WTC11 (cell line): ENCODE measurements at regions not wholly inside any gene's neighbourhood (a gene's known extent, or its start where the extent isn't known, plus 50 kb on each side); places are given as distances from the start of the nearest gene placed in this dataset.

Source experiments
- ATAC-seq: fragments of 200-7000 bp; cut with Tn5 transposase; 2 replicates; pipeline ENCODE4 v1.10.0; 2021; ENCODE audit warnings: mild to moderate bottlenecking, moderate library complexity
- CTCF ChIA-PET: fragments of 300-600 bp; sonication (Branson Sonifier 250); formaldehyde crosslinking; loops from one replicate; lab custom pipeline; 2021; ENCODE audit warnings: antibody characterized with exemption; lab: Charles Lee
- POLR2A ChIA-PET: fragments of 350-600 bp; sonication (Branson Sonifier 250); formaldehyde crosslinking; loops from one replicate; lab custom pipeline; 2021; ENCODE audit warnings: antibody characterized with exemption; lab: Charles Lee
- DNase-seq: peaks from one replicate; pipeline ENCODE4 v3.0.0; 2021; ENCODE audit warnings: low spot score
- H3K27ac Mint-ChIP-seq: 2 replicates; pipeline ENCODE4 v1.8.0; 2021; ENCODE audit warnings: mixed read lengths
- H3K27me3 Mint-ChIP-seq: 2 replicates; pipeline ENCODE4 v1.8.0; 2021; ENCODE audit warnings: low read depth, mild to moderate bottlenecking, moderate library complexity, mixed read lengths
- H3K36me3 Mint-ChIP-seq: 2 replicates; pipeline ENCODE4 v1.8.0; 2021; ENCODE audit warnings: mixed read lengths
- H3K4me1 Mint-ChIP-seq: 2 replicates; pipeline ENCODE4 v1.8.0; 2022; ENCODE audit warnings: mixed read lengths
- H3K4me3 Mint-ChIP-seq: 2 replicates; pipeline ENCODE4 v1.8.0; 2021; ENCODE audit warnings: mild to moderate bottlenecking, moderate library complexity, mixed read lengths
- H3K9me3 Mint-ChIP-seq: 2 replicates; pipeline ENCODE4 v1.8.0; 2021; ENCODE audit warnings: mixed read lengths
- ATF2 ChIP-seq: sonication (generic); formaldehyde crosslinking; IDR thresholded peaks from 2 replicates; pipeline ENCODE4 v1.8.1; 2022; ENCODE audit warnings: low read depth, missing genetic modification reagents, borderline replicate concordance
- ATF3 ChIP-seq: sonication (generic); formaldehyde crosslinking; conservative IDR thresholded peaks from 2 replicates; pipeline ENCODE4 v1.8.1; 2022; ENCODE audit warnings: mild to moderate bottlenecking, missing genetic modification reagents
- CDX4 ChIP-seq: fragments of 250-450 bp; sonication (Bioruptor Pico); IDR thresholded peaks from 2 replicates; pipeline ENCODE4 v1.9.0; 2021; ENCODE audit warnings: moderate library complexity, mild to moderate bottlenecking, inconsistent platforms, borderline replicate concordance
- E2F4 ChIP-seq: sonication (generic); formaldehyde crosslinking; IDR thresholded peaks from 2 replicates; pipeline ENCODE4 v1.8.1; 2022; ENCODE audit warnings: low read depth, mild to moderate bottlenecking, moderate library complexity, missing genetic modification reagents, borderline replicate concordance
- GABPB1 ChIP-seq: sonication (generic); formaldehyde crosslinking; IDR thresholded peaks from 2 replicates; pipeline ENCODE4 v1.8.1; 2023; ENCODE audit warnings: mild to moderate bottlenecking, missing genetic modification reagents
- GTF2I ChIP-seq: fragments of 250-450 bp; sonication (Bioruptor Pico); conservative IDR thresholded peaks from 2 replicates; pipeline ENCODE4 v1.4.0; 2021; ENCODE audit warnings: mild to moderate bottlenecking
- JAZF1 ChIP-seq: fragments of 250-450 bp; sonication (Bioruptor Pico); IDR thresholded peaks from 2 replicates; pipeline ENCODE4 v1.9.0; 2021; ENCODE audit warnings: moderate library complexity, mild to moderate bottlenecking, inconsistent platforms
- NR1H2 ChIP-seq: sonication (generic); formaldehyde crosslinking; IDR thresholded peaks from 2 replicates; pipeline ENCODE4 v1.9.0; 2021; ENCODE audit warnings: mild to moderate bottlenecking, moderate library complexity, missing genetic modification reagents
- PRRX2 ChIP-seq: fragments of 250-450 bp; sonication (Bioruptor Pico); IDR thresholded peaks from 2 replicates; pipeline ENCODE4 v1.8.0; 2021; ENCODE audit warnings: mild to moderate bottlenecking
- RORB ChIP-seq: fragments of 250-450 bp; sonication (Bioruptor Pico); IDR thresholded peaks from 2 replicates; pipeline ENCODE4 v1.9.0; 2021; ENCODE audit warnings: mild to moderate bottlenecking
- SMAD3 ChIP-seq: sonication (generic); formaldehyde crosslinking; IDR thresholded peaks from 2 replicates; pipeline ENCODE4 v1.8.0; 2022; ENCODE audit warnings: missing genetic modification reagents, mild to moderate bottlenecking, borderline replicate concordance
- SMAD4 ChIP-seq: sonication (generic); formaldehyde crosslinking; IDR thresholded peaks from 2 replicates; pipeline ENCODE4 v1.8.0; 2022; ENCODE audit warnings: mild to moderate bottlenecking, missing genetic modification reagents
- ZNF232 ChIP-seq: sonication (generic); formaldehyde crosslinking; IDR thresholded peaks from 2 replicates; pipeline ENCODE4 v1.8.0; 2022; ENCODE audit warnings: mild to moderate bottlenecking, missing genetic modification reagents
- ZNF317 ChIP-seq: sonication (generic); formaldehyde crosslinking; IDR thresholded peaks from 2 replicates; pipeline ENCODE4 v1.8.1; 2023; ENCODE audit warnings: low read depth, mild to moderate bottlenecking, moderate library complexity, missing genetic modification reagents, borderline replicate concordance
- TF ChIP-seq, protein P1 (sequence below): sonication (generic); formaldehyde crosslinking; IDR thresholded peaks from 2 replicates; pipeline ENCODE4 v1.8.1; 2023; ENCODE audit warnings: mild to moderate bottlenecking, moderate library complexity, missing genetic modification reagents
- TF ChIP-seq, protein P2 (sequence below): sonication (generic); formaldehyde crosslinking; conservative IDR thresholded peaks from 2 replicates; pipeline ENCODE4 v1.8.1; 2023; ENCODE audit warnings: mild to moderate bottlenecking, low read depth, missing genetic modification reagents, moderate library complexity
- TF ChIP-seq, protein P3 (sequence below): sonication (generic); formaldehyde crosslinking; IDR thresholded peaks from 2 replicates; pipeline ENCODE4 v1.8.0; 2022; ENCODE audit warnings: mild to moderate bottlenecking, missing genetic modification reagents
- TF ChIP-seq, protein P4 (sequence below): sonication (generic); formaldehyde crosslinking; IDR thresholded peaks from 2 replicates; pipeline ENCODE4 v1.8.0; 2022; ENCODE audit warnings: mild to moderate bottlenecking, missing genetic modification reagents
- TF ChIP-seq, protein P5 (sequence below): sonication (generic); formaldehyde crosslinking; IDR thresholded peaks from 2 replicates; pipeline ENCODE4 v1.8.1; 2023; ENCODE audit warnings: mild to moderate bottlenecking, missing genetic modification reagents
- TF ChIP-seq, protein P6 (sequence below): sonication (generic); formaldehyde crosslinking; IDR thresholded peaks from 2 replicates; pipeline ENCODE4 v1.8.0; 2022; ENCODE audit warnings: missing genetic modification reagents

DNA sequence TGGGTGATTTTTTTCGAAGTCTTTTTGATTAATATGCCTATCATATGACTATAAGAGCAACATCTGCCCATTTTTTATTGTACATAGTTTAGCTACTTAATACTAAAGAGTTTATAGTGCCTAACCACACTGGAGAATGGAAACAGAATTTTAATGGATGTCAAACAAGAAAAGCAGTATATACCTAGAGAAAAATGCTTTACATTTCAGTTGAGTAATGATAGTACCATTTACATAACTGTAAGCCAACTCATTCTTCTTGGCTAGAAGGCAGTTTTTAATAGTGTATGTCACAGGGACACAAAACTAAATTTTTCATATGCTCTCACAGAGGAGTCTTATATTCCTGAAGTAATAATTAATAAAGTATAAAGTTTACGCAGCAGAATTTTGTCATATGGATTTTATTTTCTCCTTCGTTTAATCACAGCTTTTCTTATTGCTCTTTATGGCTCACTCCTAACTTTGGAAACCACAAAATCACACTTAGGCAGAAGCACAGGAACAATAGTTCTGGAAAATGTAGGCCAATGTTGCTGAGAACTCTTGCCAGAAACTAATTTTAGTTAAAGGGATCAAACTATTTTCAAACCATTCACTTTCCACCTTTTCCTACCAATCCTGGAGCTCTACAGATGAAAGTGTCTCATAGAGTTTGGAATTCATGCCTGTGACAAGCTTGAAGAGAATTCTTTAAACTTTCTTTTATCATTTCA, 243.6 kb downstream of the ZIC1 start:
- POLR2A ChIA-PET: no interaction called here
- Mint-ChIP-seq H3K4me1 (peaks cover 2% of the 10 kb centered on the region), H3K9me3 (peaks cover under 1% of the 10 kb centered on the region; the same call in 1 of the 2 replicates), H3K27me3 (no peaks in the 10 kb centered on the region), H3K36me3 (no peaks in the 10 kb centered on the region), H3K27ac (no peak overlapping the region), H3K4me3 (no peak overlapping the region)
- ATAC-seq (no peak), DNase-seq (no peak)
- TF ChIP-seq GTF2I (CRISPR knock-in tag) (no peak), JAZF1 (CRISPR knock-in tag) (no peak), ZNF232 (CRISPR knock-in tag) (no peak), ATF3 (CRISPR knock-in tag) (no peak), SMAD4 (no peak), GABPB1 (CRISPR knock-in tag) (no peak), RORB (CRISPR knock-in tag) (no peak), SMAD3 (CRISPR knock-in tag) (no peak), ZNF317 (CRISPR knock-in tag) (no peak), E2F4 (CRISPR knock-in tag) (no peak), NR1H2 (CRISPR knock-in tag) (no peak), CDX4 (no peak), PRRX2 (CRISPR knock-in tag) (no peak), ATF2 (no peak)
- TF ChIP-seq, protein P1, sequence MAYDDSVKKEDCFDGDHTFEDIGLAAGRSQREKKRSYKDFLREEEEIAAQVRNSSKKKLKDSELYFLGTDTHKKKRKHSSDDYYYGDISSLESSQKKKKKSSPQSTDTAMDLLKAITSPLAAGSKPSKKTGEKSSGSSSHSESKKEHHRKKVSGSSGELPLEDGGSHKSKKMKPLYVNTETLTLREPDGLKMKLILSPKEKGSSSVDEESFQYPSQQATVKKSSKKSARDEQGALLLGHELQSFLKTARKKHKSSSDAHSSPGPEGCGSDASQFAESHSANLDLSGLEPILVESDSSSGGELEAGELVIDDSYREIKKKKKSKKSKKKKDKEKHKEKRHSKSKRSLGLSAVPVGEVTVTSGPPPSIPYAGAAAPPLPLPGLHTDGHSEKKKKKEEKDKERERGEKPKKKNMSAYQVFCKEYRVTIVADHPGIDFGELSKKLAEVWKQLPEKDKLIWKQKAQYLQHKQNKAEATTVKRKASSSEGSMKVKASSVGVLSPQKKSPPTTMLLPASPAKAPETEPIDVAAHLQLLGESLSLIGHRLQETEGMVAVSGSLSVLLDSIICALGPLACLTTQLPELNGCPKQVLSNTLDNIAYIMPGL (CRISPR knock-in tag): no peak
- TF ChIP-seq, protein P2, sequence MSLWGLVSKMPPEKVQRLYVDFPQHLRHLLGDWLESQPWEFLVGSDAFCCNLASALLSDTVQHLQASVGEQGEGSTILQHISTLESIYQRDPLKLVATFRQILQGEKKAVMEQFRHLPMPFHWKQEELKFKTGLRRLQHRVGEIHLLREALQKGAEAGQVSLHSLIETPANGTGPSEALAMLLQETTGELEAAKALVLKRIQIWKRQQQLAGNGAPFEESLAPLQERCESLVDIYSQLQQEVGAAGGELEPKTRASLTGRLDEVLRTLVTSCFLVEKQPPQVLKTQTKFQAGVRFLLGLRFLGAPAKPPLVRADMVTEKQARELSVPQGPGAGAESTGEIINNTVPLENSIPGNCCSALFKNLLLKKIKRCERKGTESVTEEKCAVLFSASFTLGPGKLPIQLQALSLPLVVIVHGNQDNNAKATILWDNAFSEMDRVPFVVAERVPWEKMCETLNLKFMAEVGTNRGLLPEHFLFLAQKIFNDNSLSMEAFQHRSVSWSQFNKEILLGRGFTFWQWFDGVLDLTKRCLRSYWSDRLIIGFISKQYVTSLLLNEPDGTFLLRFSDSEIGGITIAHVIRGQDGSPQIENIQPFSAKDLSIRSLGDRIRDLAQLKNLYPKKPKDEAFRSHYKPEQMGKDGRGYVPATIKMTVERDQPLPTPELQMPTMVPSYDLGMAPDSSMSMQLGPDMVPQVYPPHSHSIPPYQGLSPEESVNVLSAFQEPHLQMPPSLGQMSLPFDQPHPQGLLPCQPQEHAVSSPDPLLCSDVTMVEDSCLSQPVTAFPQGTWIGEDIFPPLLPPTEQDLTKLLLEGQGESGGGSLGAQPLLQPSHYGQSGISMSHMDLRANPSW (CRISPR knock-in tag): no peak
- TF ChIP-seq, protein P3, sequence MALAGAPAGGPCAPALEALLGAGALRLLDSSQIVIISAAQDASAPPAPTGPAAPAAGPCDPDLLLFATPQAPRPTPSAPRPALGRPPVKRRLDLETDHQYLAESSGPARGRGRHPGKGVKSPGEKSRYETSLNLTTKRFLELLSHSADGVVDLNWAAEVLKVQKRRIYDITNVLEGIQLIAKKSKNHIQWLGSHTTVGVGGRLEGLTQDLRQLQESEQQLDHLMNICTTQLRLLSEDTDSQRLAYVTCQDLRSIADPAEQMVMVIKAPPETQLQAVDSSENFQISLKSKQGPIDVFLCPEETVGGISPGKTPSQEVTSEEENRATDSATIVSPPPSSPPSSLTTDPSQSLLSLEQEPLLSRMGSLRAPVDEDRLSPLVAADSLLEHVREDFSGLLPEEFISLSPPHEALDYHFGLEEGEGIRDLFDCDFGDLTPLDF: no peak
- TF ChIP-seq, protein P4, sequence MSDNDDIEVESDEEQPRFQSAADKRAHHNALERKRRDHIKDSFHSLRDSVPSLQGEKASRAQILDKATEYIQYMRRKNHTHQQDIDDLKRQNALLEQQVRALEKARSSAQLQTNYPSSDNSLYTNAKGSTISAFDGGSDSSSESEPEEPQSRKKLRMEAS (CRISPR knock-in tag): no peak
- TF ChIP-seq, protein P5, sequence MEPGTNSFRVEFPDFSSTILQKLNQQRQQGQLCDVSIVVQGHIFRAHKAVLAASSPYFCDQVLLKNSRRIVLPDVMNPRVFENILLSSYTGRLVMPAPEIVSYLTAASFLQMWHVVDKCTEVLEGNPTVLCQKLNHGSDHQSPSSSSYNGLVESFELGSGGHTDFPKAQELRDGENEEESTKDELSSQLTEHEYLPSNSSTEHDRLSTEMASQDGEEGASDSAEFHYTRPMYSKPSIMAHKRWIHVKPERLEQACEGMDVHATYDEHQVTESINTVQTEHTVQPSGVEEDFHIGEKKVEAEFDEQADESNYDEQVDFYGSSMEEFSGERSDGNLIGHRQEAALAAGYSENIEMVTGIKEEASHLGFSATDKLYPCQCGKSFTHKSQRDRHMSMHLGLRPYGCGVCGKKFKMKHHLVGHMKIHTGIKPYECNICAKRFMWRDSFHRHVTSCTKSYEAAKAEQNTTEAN (CRISPR knock-in tag): no peak
- TF ChIP-seq, protein P6, sequence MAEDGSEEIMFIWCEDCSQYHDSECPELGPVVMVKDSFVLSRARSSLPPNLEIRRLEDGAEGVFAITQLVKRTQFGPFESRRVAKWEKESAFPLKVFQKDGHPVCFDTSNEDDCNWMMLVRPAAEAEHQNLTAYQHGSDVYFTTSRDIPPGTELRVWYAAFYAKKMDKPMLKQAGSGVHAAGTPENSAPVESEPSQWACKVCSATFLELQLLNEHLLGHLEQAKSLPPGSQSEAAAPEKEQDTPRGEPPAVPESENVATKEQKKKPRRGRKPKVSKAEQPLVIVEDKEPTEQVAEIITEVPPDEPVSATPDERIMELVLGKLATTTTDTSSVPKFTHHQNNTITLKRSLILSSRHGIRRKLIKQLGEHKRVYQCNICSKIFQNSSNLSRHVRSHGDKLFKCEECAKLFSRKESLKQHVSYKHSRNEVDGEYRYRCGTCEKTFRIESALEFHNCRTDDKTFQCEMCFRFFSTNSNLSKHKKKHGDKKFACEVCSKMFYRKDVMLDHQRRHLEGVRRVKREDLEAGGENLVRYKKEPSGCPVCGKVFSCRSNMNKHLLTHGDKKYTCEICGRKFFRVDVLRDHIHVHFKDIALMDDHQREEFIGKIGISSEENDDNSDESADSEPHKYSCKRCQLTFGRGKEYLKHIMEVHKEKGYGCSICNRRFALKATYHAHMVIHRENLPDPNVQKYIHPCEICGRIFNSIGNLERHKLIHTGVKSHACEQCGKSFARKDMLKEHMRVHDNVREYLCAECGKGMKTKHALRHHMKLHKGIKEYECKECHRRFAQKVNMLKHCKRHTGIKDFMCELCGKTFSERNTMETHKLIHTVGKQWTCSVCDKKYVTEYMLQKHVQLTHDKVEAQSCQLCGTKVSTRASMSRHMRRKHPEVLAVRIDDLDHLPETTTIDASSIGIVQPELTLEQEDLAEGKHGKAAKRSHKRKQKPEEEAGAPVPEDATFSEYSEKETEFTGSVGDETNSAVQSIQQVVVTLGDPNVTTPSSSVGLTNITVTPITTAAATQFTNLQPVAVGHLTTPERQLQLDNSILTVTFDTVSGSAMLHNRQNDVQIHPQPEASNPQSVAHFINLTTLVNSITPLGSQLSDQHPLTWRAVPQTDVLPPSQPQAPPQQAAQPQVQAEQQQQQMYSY (CRISPR knock-in tag): no peak
- CTCF ChIA-PET: no interaction called here
